ENCODE measurements at regions not wholly inside any gene's neighbourhood (a gene's known extent, or its start where the extent isn't known, plus 50 kb on each side); places are given as distances from the start of the nearest gene placed in this dataset.

- Histone ChIP-seq H3K27ac (no peak overlapping the region), H3K36me3 (no peaks in the 10 kb centered on the region), H3K4me1 (peaks cover 0 to 12% (median 2%) of the 10 kb centered on the region in 4 donors), H3K9me3 (no peaks in the 10 kb centered on the region), H3K4me3 (no peak overlapping the region), H3K27me3 (no peaks in the 10 kb centered on the region)
- TF ChIP-seq CTCF (IDR thresholded peaks at IDR 0.05): no peak
- no peak for DNase-seq
- intact Hi-C loops (cut with DNase I; ENCODE audit: low total_unique reads): no loop called here
Observed at GRCh38 chr13:73987618-73988017, 146.6 kb downstream of the KLF12 start.

GRCh38 chr13:73985783-73986182 is 148.4 kb downstream of the KLF12 start:
- Histone ChIP-seq H3K4me1 (peaks cover 0 to 25% (median 2%) of the 10 kb centered on the region in 4 donors), H3K27me3 (no peaks in the 10 kb centered on the region), H3K9me3 (no peaks in the 10 kb centered on the region), H3K27ac (no peak overlapping the region), H3K4me3 (no peak overlapping the region), H3K36me3 (no peaks in the 10 kb centered on the region)
- TF ChIP-seq CTCF (IDR thresholded peaks at IDR 0.05): no peak
- DNase-seq: no peak
- intact Hi-C loops (cut with DNase I; ENCODE audit: low total_unique reads): no loop called here

- DNase-seq: no peak
- Histone ChIP-seq H3K4me1 (peaks cover 0 to 25% (median 2%) of the 10 kb centered on the region in 4 donors), H3K9me3 (no peaks in the 10 kb centered on the region), H3K36me3 (no peaks in the 10 kb centered on the region), H3K4me3 (no peak overlapping the region), H3K27ac (no peak overlapping the region), H3K27me3 (no peaks in the 10 kb centered on the region)
- intact Hi-C loops (cut with DNase I; ENCODE audit: low total_unique reads): no loop called here
- no peak for TF ChIP-seq CTCF (IDR thresholded peaks at IDR 0.05)
Observed at GRCh38 chr13:73984949-73985691, 149.1 kb downstream of the KLF12 start.

DNA sequence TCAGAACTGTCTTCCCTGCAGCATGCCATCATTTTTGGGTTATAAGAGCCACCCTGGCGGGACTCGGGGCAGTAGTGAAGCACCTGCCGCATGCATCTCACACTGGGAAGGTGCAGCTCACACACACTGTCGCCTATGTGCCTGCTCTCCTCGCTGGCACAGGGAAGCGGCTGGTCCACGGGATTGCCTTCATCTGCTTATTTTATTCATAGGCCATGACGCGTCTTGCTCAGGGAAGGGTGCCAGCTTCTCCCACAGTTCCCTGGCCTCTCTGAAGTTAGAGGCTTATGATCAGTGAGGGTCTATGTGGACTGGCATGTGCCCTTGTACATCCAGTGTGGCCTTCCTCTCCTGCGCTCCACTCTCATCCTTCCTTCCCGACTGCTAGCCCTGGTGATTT is 150.0 kb downstream of the KLF12 start:
- no peak overlapping the region for H3K27ac ChIP-seq
- intact Hi-C loops (cut with DNase I; ENCODE audit: low total_unique reads): no loop called here
- peaks cover 0 to 25% (median under 1%) of the 10 kb centered on the region in 4 donors for H3K4me1 ChIP-seq

GRCh38 chr13:73983109-73983508 is 151.1 kb downstream of the KLF12 start:
- DNase-seq: no peak
- Histone ChIP-seq H3K4me1 (peaks cover 0 to 25% (median 0%) of the 10 kb centered on the region in 4 donors), H3K9me3 (no peaks in the 10 kb centered on the region), H3K4me3 (no peak overlapping the region), H3K36me3 (no peaks in the 10 kb centered on the region), H3K27me3 (no peaks in the 10 kb centered on the region), H3K27ac (no peak overlapping the region)
- no peak for TF ChIP-seq CTCF (IDR thresholded peaks at IDR 0.05)
- intact Hi-C loops (cut with DNase I; ENCODE audit: low total_unique reads): no loop called here

More for the DNA sequence above, 150.0 kb downstream of the KLF12 start:
- TF ChIP-seq CTCF (IDR thresholded peaks at IDR 0.05): no peak
- no peaks in the 10 kb centered on the region for H3K27me3 ChIP-seq
- no peak overlapping the region for H3K4me3 ChIP-seq
- no peaks in the 10 kb centered on the region for H3K9me3 ChIP-seq
- DNase-seq: no peak
- H3K36me3 ChIP-seq: no peaks in the 10 kb centered on the region

Data from tibial artery (tissue), 4 donors.